ENCODE measurements at regions not wholly inside any gene's neighbourhood (a gene's known extent, or its start where the extent isn't known, plus 50 kb on each side); places are given as distances from the start of the nearest gene placed in this dataset.

DNA sequence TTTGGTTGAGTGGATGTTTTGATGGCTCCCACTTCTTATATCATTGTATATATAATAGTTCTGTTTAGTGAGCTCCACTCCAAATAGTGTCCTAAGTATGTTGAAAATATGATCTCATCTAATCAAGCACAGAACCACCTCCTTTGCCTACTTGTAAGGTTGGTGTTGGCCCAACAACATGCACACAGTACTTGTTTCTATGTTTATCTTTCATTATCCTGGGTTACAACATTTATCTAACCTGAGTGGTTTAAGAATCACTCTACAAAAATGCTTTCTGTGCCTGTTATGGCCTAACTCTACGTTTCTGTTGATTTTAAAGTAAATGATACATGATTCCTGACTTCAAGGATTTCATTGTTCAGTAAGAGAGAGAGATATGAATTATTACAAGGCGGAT, 281.9 kb downstream of the FIGN start:
- H3K9me3 ChIP-seq, result no peaks in the 10 kb centered on the region
- H3K27me3 ChIP-seq, result no peaks in the 10 kb centered on the region
- no peaks in the 10 kb centered on the region for H3K4me1 ChIP-seq
- TF ChIP-seq POLR2A (IDR thresholded peaks at IDR 0.05), result no peak
- TF ChIP-seq, protein P1, sequence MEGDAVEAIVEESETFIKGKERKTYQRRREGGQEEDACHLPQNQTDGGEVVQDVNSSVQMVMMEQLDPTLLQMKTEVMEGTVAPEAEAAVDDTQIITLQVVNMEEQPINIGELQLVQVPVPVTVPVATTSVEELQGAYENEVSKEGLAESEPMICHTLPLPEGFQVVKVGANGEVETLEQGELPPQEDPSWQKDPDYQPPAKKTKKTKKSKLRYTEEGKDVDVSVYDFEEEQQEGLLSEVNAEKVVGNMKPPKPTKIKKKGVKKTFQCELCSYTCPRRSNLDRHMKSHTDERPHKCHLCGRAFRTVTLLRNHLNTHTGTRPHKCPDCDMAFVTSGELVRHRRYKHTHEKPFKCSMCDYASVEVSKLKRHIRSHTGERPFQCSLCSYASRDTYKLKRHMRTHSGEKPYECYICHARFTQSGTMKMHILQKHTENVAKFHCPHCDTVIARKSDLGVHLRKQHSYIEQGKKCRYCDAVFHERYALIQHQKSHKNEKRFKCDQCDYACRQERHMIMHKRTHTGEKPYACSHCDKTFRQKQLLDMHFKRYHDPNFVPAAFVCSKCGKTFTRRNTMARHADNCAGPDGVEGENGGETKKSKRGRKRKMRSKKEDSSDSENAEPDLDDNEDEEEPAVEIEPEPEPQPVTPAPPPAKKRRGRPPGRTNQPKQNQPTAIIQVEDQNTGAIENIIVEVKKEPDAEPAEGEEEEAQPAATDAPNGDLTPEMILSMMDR (IDR thresholded peaks at IDR 0.05), result no peak
- 67 to 70% methylated on average over 2 of the region's 2 CpGs for WGBS, 2 donors
- H3K27ac ChIP-seq, result no peak overlapping the region
- H3K36me3 ChIP-seq (ENCODE audit: low read depth, missing control alignments), result no peaks in the 10 kb centered on the region
- no peak for DNase-seq
- intact Hi-C loops (cut with DNase I; ENCODE audit: low total_unique reads), result no loop called here
- H3K4me3 ChIP-seq, result no peak overlapping the region

DNA sequence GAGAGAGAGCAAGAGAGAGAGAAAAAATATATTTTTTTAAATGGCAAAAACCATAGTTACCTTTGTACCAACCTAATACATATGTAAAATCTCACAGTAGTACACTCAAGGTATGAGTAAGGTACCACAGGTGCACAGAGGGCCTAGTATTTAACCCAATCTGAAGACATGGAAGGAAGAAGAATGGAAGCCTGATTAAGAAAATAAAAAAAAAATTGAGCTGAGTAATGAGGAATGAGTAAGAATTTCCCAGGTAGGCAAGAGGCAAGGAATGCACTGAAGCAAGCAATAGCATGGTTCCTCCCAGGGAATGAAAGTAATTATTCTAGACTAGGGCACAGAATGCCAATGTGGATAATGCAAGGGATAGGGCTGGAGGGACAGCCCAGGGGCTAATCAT, 294.2 kb downstream of the FIGN start:
- H3K4me1 ChIP-seq, result no peaks in the 10 kb centered on the region
- no peak overlapping the region for H3K27ac ChIP-seq
- H3K9me3 ChIP-seq, result no peaks in the 10 kb centered on the region
- no peak for TF ChIP-seq POLR2A (IDR thresholded peaks at IDR 0.05)
- TF ChIP-seq, protein P1 (IDR thresholded peaks at IDR 0.05), result no peak
- H3K4me3 ChIP-seq, result no peak overlapping the region
- DNase-seq, result no peak
- no peaks in the 10 kb centered on the region for H3K27me3 ChIP-seq
- H3K36me3 ChIP-seq (ENCODE audit: low read depth, missing control alignments), result no peaks in the 10 kb centered on the region
- intact Hi-C loops (cut with DNase I; ENCODE audit: low total_unique reads), result no loop called here

DNA sequence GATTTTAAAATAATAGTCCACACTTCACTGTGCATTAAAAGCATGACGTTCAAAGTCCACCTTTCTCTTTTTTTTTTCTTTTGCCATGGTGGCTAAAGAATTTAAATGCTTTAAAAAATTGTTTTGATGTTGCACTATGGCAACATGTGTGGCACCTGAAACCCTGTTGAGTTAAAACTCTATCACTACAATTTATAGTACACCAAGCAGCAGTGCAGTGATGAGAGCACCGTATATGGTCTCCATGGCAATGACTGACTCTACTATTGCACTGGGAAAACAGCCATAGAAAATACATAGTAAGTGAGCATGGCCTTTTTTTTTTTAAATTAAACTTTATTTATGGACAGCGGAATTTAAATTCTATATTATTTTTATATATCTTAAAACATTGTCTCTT, 298.8 kb downstream of the FIGN start:
- intact Hi-C loops (cut with DNase I; ENCODE audit: low total_unique reads), result no loop called here
- Histone ChIP-seq H3K36me3 (ENCODE audit: low read depth, missing control alignments) (no peaks in the 10 kb centered on the region), H3K9me3 (no peaks in the 10 kb centered on the region), H3K4me1 (no peaks in the 10 kb centered on the region), H3K27ac (no peak overlapping the region), H3K27me3 (no peaks in the 10 kb centered on the region), H3K4me3 (no peak overlapping the region)
- WGBS, 2 donors, result 67 to 74% methylated on average over 3 of the region's 3 CpGs
- TF ChIP-seq, protein P1 (IDR thresholded peaks at IDR 0.05), result no peak
- no peak for TF ChIP-seq POLR2A (IDR thresholded peaks at IDR 0.05)
- DNase-seq, result no peak

DNA sequence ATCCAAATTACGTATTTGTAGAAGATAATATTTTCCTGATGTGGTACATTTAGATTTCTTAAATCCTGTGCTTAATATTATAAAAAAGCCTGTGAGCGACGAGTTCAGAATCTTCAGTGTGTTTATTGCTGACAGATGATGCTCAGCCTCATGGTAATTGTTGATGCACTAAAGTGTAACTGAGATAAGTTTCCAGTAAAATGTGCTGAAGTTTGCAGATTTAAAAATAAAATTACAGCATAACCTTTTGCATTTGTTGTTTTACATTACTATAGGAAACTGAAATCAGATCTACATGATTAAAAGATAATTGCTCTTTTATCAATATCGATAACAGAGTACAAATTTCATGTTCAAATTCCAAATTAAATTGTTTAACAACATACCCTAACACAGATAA, 307.6 kb downstream of the FIGN start:
- H3K27me3 ChIP-seq, result no peaks in the 10 kb centered on the region
- no peak for DNase-seq
- intact Hi-C loops (cut with DNase I; ENCODE audit: low total_unique reads), result no loop called here
- no peak overlapping the region for H3K4me3 ChIP-seq
- no peak overlapping the region for H3K27ac ChIP-seq
- TF ChIP-seq, protein P1 (IDR thresholded peaks at IDR 0.05), result no peak
- TF ChIP-seq POLR2A (IDR thresholded peaks at IDR 0.05), result no peak
- no peaks in the 10 kb centered on the region for H3K4me1 ChIP-seq
- H3K9me3 ChIP-seq, result no peaks in the 10 kb centered on the region
- WGBS, 2 donors, result 91 to 92% methylated on average over 4 of the region's 4 CpGs
- no peaks in the 10 kb centered on the region for H3K36me3 ChIP-seq (ENCODE audit: low read depth, missing control alignments)

DNA sequence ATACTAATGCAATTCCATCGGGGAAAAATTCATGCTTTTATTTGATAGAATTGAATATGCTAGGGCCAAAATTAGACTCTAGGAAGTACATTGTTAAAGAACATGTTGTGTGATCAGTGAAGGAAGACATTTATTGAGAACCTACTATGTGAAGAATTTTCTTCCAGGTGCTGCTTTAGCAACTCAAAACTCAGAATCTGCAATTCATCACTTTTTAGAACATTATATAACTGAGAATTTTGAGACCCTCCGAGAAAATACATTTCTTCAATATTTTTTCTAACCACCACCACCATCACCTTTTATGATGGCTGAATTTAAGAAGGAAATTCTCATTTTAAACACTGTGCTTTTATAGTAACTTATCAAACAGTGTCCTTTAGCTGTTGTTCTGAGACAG, 315.2 kb downstream of the FIGN start:
- Histone ChIP-seq H3K4me3 (no peak overlapping the region), H3K4me1 (no peaks in the 10 kb centered on the region), H3K27ac (no peak overlapping the region), H3K9me3 (no peaks in the 10 kb centered on the region), H3K27me3 (no peaks in the 10 kb centered on the region), H3K36me3 (ENCODE audit: low read depth, missing control alignments) (no peaks in the 10 kb centered on the region)
- whole genome bisulfite sequencing, 2 donors, result 97% methylated on average over 2 of the region's 2 CpGs
- intact Hi-C loops (cut with DNase I; ENCODE audit: low total_unique reads), result no loop called here
- TF ChIP-seq, protein P1 (IDR thresholded peaks at IDR 0.05), result no peak
- TF ChIP-seq POLR2A (IDR thresholded peaks at IDR 0.05), result no peak
- DNase-seq, result no peak
